ENCODE measurements at regions not wholly inside any gene's neighbourhood (a gene's known extent, or its start where the extent isn't known, plus 50 kb on each side); places are given as distances from the start of the nearest gene placed in this dataset.

GRCh38 chr5:61828856-61829255 lies 477.1 kb upstream of the KIF2A start:
- DNase-seq (ENCODE audit: low spot score) = no peak

GRCh38 chr5:61831736-61832135 lies 474.3 kb upstream of the KIF2A start:
- DNase-seq (ENCODE audit: low spot score) = no peak

GRCh38 chr5:61837788-61838187 lies 468.2 kb upstream of the KIF2A start:
- no peak for DNase-seq (ENCODE audit: low spot score)

GRCh38 chr5:61840361-61840760 lies 465.6 kb upstream of the KIF2A start:
- no peak for DNase-seq (ENCODE audit: low spot score)

- no peak for DNase-seq (ENCODE audit: low spot score)
Observed at GRCh38 chr5:61842840-61843239, 463.2 kb upstream of the KIF2A start.

- no peak for DNase-seq (ENCODE audit: low spot score)
Observed at GRCh38 chr5:61850696-61851095, 455.3 kb upstream of the KIF2A start.

GRCh38 chr5:61854531-61854930 lies 451.5 kb upstream of the KIF2A start:
- no peak for DNase-seq (ENCODE audit: low spot score)

- DNase-seq (ENCODE audit: low spot score) = no peak
Observed at GRCh38 chr5:61860978-61861377, 445.0 kb upstream of the KIF2A start.

GRCh38 chr5:61866930-61867329 lies 439.1 kb upstream of the KIF2A start:
- no peak for DNase-seq (ENCODE audit: low spot score)

GRCh38 chr5:61869333-61869732 lies 436.7 kb upstream of the KIF2A start:
- no peak for DNase-seq (ENCODE audit: low spot score)

- DNase-seq (ENCODE audit: low spot score) = no peak
Observed at GRCh38 chr5:61878471-61878870, 427.5 kb upstream of the KIF2A start.

GRCh38 chr5:61881821-61882487 lies 424.1 kb upstream of the KIF2A start:
- DNase-seq (ENCODE audit: low spot score) = no peak

GRCh38 chr5:61882901-61883500 lies 423.0 kb upstream of the KIF2A start:
- no peak for DNase-seq (ENCODE audit: low spot score)

- DNase-seq (ENCODE audit: low spot score) = no peak
Observed at GRCh38 chr5:61884252-61884855, 421.7 kb upstream of the KIF2A start.

GRCh38 chr5:61886214-61886613 lies 419.8 kb upstream of the KIF2A start:
- no peak for DNase-seq (ENCODE audit: low spot score)

GRCh38 chr5:61887271-61887670 lies 418.7 kb upstream of the KIF2A start:
- DNase-seq (ENCODE audit: low spot score) = no peak

- no peak for DNase-seq (ENCODE audit: low spot score)
Observed at GRCh38 chr5:61894046-61894445, 412.0 kb upstream of the KIF2A start.

- DNase-seq (ENCODE audit: low spot score) = no peak
Observed at GRCh38 chr5:61896811-61897210, 409.2 kb upstream of the KIF2A start.

- DNase-seq (ENCODE audit: low spot score) = no peak
Observed at GRCh38 chr5:61897251-61897650, 408.8 kb upstream of the KIF2A start.

GRCh38 chr5:61901997-61902396 lies 404.0 kb upstream of the KIF2A start:
- DNase-seq (ENCODE audit: low spot score) = no peak

GRCh38 chr5:61904730-61905129 lies 401.3 kb upstream of the KIF2A start:
- no peak for DNase-seq (ENCODE audit: low spot score)

GRCh38 chr5:61905613-61906012 lies 400.4 kb upstream of the KIF2A start:
- no peak for DNase-seq (ENCODE audit: low spot score)

- no peak for DNase-seq (ENCODE audit: low spot score)
Observed at GRCh38 chr5:61906820-61907219, 399.2 kb upstream of the KIF2A start.

- DNase-seq (ENCODE audit: low spot score) = no peak
Observed at GRCh38 chr5:61907995-61908394, 398.0 kb upstream of the KIF2A start.

Data from CD4-positive, alpha-beta T cell treated with Interleukin-6 at 100 ng/mL for 8 hours (primary cell).